Panc1 (cell line): ENCODE measurements at regions not wholly inside any gene's neighbourhood (a gene's known extent, or its start where the extent isn't known, plus 50 kb on each side); places are given as distances from the start of the nearest gene placed in this dataset.

Source experiments
- CTCF ChIP-seq: fragments of 450-650 bp; IDR thresholded peaks from 2 replicates; pipeline ENCODE4 v1.5.1; 2017; ENCODE audit warnings: mild to moderate bottlenecking
- POLR2AphosphoS5 ChIP-seq: IDR thresholded peaks from 2 replicates; pipeline ENCODE4 v1.6.1; 2012; ENCODE audit warnings: mild to moderate bottlenecking, low read depth, low read length, moderate library complexity

- TF ChIP-seq CTCF (no peak), POLR2AphosphoS5 (no peak)
Measured at GRCh38 chr5:15131909-15132308, 260.3 kb upstream of the ANKH start.
